MCF 10A (cell line): ENCODE measurements at regions not wholly inside any gene's neighbourhood (a gene's known extent, or its start where the extent isn't known, plus 50 kb on each side); places are given as distances from the start of the nearest gene placed in this dataset.

Source experiments
- BruUV-seq: library from RNA; stranded (reverse); fragments of 400-500 nt; replicated peaks from 2 replicates; lab custom pipeline; 2021; lab: Mats Ljungman, UMichigan
- CTCF ChIA-PET: fragments of 300-600 bp; sonication (Branson Sonifier 250); formaldehyde crosslinking; extraction: SDS; loops from one replicate; lab custom pipeline; 2021; ENCODE audit warnings: antibody characterized with exemption, inconsistent platforms; lab: Yijun Ruan, JAX
- POLR2A ChIA-PET: fragments of 300-600, 350-650 bp; sonication (Branson Sonifier 250); formaldehyde crosslinking; extraction: SDS; loops from one replicate; lab custom pipeline; 2020; ENCODE audit warnings: antibody characterized with exemption, inconsistent platforms; lab: Yijun Ruan, JAX
- DNase-seq: peaks from one replicate; pipeline ENCODE4 v3.0.0-alpha.2; 2018; ENCODE audit not compliant: unreplicated experiment
- H3K27ac Mint-ChIP-seq: one replicate; pipeline ENCODE4 v1.8.0; 2022; ENCODE audit warnings: mild to moderate bottlenecking, low read depth, mixed read lengths; ENCODE audit not compliant: unreplicated experiment
- H3K27me3 Mint-ChIP-seq: one replicate; pipeline ENCODE4 v1.8.0; 2022; ENCODE audit warnings: mixed read lengths; ENCODE audit not compliant: insufficient read depth, unreplicated experiment
- H3K36me3 Mint-ChIP-seq: one replicate; pipeline ENCODE4 v1.8.0; 2022; ENCODE audit warnings: mild to moderate bottlenecking, moderate library complexity, mixed read lengths; ENCODE audit not compliant: insufficient read depth, unreplicated experiment
- H3K4me1 Mint-ChIP-seq: one replicate; pipeline ENCODE4 v1.8.0; 2022; ENCODE audit warnings: mixed read lengths; ENCODE audit not compliant: insufficient read depth, unreplicated experiment
- H3K4me3 Mint-ChIP-seq: one replicate; pipeline ENCODE4 v1.8.0; 2022; ENCODE audit warnings: mild to moderate bottlenecking, moderate library complexity, mixed read lengths; ENCODE audit not compliant: unreplicated experiment
- H3K9me3 Mint-ChIP-seq: one replicate; pipeline ENCODE4 v1.8.0; 2022; ENCODE audit warnings: mixed read lengths; ENCODE audit not compliant: unreplicated experiment
- intact Hi-C: fragments of 100-400 bp; cut with micrococcal nuclease; formaldehyde crosslinking; loops from 2 replicates; pipeline ENCODE4 v1.14.1; 2022
- TF ChIP-seq, protein P1 (sequence below): fragments of 200-600 bp; IDR thresholded peaks from one replicate; pipeline ENCODE4 v1.8.0; 2022; ENCODE audit warnings: antibody characterized with exemption, mild to moderate bottlenecking; ENCODE audit not compliant: unreplicated experiment

DNA sequence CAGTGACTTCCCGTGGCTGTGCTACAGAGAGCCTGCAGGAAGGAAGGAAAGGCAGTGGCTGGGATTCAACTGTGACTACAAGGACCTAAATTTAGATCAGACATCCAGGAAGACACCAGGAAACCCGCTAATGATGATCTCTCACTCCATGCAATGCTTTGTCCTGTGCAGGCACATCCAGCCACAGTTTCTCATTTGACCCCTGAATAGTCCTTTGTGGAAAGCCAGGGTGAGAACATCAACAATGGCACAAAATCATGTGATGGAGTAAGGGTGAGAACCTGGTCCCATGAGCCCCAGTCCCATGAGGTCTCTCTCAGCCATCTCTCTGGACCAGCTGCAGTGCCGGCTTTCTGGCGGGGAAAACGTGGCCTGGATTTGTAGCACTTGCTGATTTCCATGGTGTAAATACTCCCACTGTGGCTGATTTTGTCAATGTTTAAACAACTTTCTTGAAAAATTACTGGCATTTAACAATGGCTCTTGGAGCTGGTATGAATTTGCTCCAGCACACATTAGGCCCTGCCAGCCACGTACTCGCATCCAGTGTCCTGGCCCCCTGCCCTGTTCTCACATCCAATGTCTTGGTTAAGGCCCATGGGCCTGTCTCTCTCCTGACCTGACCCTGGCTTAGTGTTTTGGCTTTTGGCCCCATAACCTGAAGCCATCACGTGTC is 159.0 kb upstream of the HAAO start:
- no peaks in the 10 kb centered on the region for H3K27me3 Mint-ChIP-seq
- H3K27ac Mint-ChIP-seq, result peak overlapping the region; percentile 57
- CTCF ChIA-PET, result interaction anchor here (0.6 to 1.6 kb wide), 4 partner anchors 24 to 278 kb away, joined by 3 to 8 read pairs (median 4); no protein-coding TSS in a partner anchor
- no TSS peak for BruUV-seq
- peaks cover 6% of the 10 kb centered on the region for H3K36me3 Mint-ChIP-seq
- TF ChIP-seq, protein P1, sequence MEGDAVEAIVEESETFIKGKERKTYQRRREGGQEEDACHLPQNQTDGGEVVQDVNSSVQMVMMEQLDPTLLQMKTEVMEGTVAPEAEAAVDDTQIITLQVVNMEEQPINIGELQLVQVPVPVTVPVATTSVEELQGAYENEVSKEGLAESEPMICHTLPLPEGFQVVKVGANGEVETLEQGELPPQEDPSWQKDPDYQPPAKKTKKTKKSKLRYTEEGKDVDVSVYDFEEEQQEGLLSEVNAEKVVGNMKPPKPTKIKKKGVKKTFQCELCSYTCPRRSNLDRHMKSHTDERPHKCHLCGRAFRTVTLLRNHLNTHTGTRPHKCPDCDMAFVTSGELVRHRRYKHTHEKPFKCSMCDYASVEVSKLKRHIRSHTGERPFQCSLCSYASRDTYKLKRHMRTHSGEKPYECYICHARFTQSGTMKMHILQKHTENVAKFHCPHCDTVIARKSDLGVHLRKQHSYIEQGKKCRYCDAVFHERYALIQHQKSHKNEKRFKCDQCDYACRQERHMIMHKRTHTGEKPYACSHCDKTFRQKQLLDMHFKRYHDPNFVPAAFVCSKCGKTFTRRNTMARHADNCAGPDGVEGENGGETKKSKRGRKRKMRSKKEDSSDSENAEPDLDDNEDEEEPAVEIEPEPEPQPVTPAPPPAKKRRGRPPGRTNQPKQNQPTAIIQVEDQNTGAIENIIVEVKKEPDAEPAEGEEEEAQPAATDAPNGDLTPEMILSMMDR, result no peak
- intact Hi-C loops, result no loop called here
- DNase-seq, result no peak
- POLR2A ChIA-PET, result interaction anchor here (1.1 kb wide), 1 partner anchor 275 kb away, joined by 3 read pairs; the partner anchor contains the start of gene ZFP36L2
- H3K9me3 Mint-ChIP-seq, result no peaks in the 10 kb centered on the region
- peaks cover 29% of the 10 kb centered on the region for H3K4me1 Mint-ChIP-seq
- H3K4me3 Mint-ChIP-seq, result no peak overlapping the region

DNA sequence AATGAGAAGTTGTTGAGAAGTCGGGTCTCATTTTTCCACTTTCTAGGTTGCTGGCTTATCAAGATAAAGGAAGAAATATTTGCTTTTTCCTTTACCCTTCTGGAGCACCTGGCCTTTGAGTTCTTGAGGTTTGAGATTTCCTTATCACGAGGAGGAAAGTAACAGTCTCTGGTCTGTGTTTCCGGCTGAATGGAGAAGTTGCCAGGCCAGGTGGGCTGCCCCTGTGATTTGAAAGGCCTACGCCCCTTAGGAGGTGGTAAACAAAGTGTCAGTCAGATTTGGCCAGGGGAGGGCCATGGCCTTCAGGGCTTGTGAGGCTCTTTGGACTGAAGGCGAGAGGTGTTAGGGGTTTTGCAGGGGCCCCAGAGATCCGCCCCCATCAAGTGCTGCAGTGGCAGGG is 156.7 kb upstream of the HAAO start:
- TF ChIP-seq, protein P1, result no peak
- no peaks in the 10 kb centered on the region for H3K9me3 Mint-ChIP-seq
- no TSS peak for BruUV-seq
- peaks cover 21% of the 10 kb centered on the region for H3K4me1 Mint-ChIP-seq
- ChIA-PET CTCF (no interaction called here), POLR2A (no interaction called here)
- H3K27ac Mint-ChIP-seq, result no peak overlapping the region
- no peak for DNase-seq
- intact Hi-C loops, result loop anchor here (5.0 kb wide), 1 partner anchor 92 kb away; no protein-coding TSS in a partner anchor
- H3K4me3 Mint-ChIP-seq, result no peak overlapping the region
- H3K27me3 Mint-ChIP-seq, result no peaks in the 10 kb centered on the region
- peaks cover 7% of the 10 kb centered on the region for H3K36me3 Mint-ChIP-seq

DNA sequence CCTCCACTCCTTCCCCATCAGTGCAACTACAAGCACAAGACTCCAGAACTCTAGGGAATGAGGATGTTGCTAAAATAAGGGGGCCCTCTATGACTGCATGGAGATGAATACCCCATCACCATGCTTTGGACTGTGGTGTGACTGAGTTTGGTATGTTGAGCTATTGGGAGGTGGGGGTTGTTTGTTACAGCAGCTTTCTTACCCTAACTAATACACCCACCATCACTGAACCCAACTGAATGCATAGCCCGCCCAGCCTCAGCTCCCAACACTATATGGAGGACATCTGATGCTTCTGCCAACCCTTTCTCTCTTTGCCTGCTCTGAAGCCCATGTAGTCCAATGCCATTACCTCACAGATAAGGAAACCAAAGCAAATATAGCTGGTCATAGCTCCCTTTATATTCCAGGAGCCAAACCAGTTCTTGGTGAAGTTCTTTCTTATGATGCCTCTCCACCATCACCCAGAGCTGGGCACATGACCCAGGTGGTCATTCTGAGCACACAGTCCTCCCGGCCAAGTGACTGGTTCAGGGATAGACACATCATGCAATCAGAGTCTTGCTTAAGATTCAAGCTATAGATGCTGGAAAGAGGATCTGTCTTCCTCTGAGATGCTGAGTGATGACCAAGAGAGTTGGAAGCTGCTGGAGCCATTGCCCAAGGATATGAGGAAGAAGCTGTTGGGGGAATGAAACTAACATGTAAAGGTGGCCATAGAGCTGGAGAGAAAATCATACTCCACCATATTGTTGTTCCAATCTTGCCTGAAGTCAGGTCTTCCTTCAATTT is 155.6 kb upstream of the HAAO start:
- H3K27me3 Mint-ChIP-seq, result no peaks in the 10 kb centered on the region
- no peak overlapping the region for H3K27ac Mint-ChIP-seq
- no TSS peak for BruUV-seq
- POLR2A ChIA-PET, result interaction anchor here (0.8 to 2.5 kb wide), 8 partner anchors 136 to 593 kb away, joined by 3 to 18 read pairs (median 8); partner anchors contain the start of gene ZFP36L2
- H3K4me3 Mint-ChIP-seq, result no peak overlapping the region
- peaks cover 21% of the 10 kb centered on the region for H3K4me1 Mint-ChIP-seq
- H3K36me3 Mint-ChIP-seq, result peaks cover 12% of the 10 kb centered on the region
- TF ChIP-seq, protein P1, result no peak
- CTCF ChIA-PET, result interaction anchor here (0.6 to 7.0 kb wide), 47 partner anchors 9 to 1108 kb away, joined by 3 to 106 read pairs (median 4); no protein-coding TSS in a partner anchor
- DNase-seq, result no peak
- H3K9me3 Mint-ChIP-seq, result no peaks in the 10 kb centered on the region
- intact Hi-C loops, result loop anchor here (1.0 to 5.0 kb wide), 6 partner anchors 91 to 661 kb away; no protein-coding TSS in a partner anchor
